GM12873 (cell line): ENCODE measurements at regions not wholly inside any gene's neighbourhood (a gene's known extent, or its start where the extent isn't known, plus 50 kb on each side); places are given as distances from the start of the nearest gene placed in this dataset.

Experiments used
- CTCF ChIP-seq: IDR thresholded peaks from 2 replicates; pipeline ENCODE4 v1.5.1; 2012; ENCODE audit warnings: low read depth, mild to moderate bottlenecking, moderate library complexity, low read length, control low read depth; ENCODE audit not compliant: insufficient read depth; ENCODE audit errors: missing control alignments

DNA sequence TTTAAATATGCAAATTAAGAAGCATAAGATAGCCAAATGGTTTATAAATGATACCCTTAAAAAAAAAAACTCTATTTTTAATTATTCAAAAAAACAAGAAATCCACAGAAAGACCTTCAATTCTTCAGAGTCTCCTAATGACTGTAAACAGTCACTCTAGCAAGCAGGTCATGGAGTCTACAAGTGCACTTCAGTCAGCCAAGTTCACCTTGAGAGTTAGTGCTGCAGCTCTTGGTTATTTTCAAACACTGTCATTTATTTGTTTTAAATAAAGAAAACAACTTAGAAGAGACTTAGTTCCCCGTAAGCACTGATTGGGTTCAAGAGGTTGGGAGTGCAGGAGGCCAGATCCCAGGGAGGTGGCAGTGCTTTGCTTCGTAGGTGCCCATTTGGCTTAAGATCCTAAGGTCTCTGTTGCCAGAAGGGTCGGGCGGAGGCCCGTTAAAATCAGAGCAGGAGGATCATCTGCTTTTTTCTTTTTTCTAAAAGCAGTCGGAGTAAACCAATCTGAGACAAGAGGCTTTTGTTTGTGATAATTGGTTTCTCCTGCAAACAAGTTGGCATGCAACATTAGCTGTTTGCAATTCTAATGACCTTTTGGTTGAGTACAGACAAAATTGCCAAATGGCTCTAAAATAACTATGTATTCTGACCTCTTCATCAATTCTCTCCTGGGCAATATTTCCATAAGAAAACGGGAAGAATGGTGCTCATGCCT, 86.4 kb upstream of the ELMO1 start:
- TF ChIP-seq CTCF: no peak

GRCh38 chr7:37535841-37536240, 87.2 kb upstream of the ELMO1 start:
- no peak for TF ChIP-seq CTCF

GRCh38 chr7:37536706-37537105, 88.0 kb upstream of the ELMO1 start:
- no peak for TF ChIP-seq CTCF

DNA sequence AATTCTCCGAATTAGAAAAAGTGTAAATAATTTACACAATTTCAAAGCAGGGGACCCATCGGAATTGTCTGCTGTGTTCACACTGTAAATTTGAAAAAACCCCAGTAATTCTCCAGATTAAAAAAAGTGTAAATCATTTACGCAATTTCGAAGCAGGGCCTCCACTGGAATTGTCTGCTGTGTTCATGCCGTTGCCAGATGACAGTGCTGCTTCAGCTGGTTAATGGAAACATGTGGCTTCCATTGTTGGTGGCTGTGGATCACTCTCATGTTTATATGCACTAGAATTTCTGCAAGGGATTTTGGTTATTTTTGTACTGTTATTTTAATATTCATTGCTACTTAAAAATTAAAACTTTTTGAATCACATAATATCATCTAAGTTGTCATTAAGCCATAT, 88.8 kb upstream of the ELMO1 start:
- TF ChIP-seq CTCF: no peak

- TF ChIP-seq CTCF: no peak
Measured at GRCh38 chr7:37538945-37539344, 90.3 kb upstream of the ELMO1 start.

DNA sequence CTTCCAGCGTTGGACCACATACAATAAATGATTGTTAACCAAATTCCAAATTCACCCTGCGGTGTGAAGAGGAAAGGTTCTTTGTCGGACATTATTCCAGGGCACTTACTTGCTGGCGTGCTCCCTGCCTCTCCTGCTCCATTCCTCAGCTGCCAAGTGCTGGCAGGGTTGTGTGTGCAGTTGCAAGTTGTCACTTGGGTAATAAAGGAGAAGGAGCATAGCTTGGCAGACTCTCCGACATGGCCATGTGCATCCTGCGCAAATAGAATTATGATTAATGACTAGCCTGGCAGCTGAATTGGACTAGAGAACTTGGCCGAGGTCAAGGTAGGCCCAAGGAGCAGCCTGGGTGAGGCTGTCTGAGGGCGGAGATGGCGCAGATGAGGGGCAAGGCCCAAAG, 92.3 kb upstream of the ELMO1 start:
- no peak for TF ChIP-seq CTCF

- TF ChIP-seq CTCF: no peak
Measured at GRCh38 chr7:37541810-37542443, 93.3 kb upstream of the ELMO1 start.
